Trophoblast cell (in vitro differentiated cells and primary cell): ENCODE measurements at regions not wholly inside any gene's neighbourhood (a gene's known extent, or its start where the extent isn't known, plus 50 kb on each side); places are given as distances from the start of the nearest gene placed in this dataset.

Source experiments
- DNase-seq, 2 donors: peaks; one replicate each; pipeline ENCODE4 v3.0.0-alpha.2; 2016
- H2AFZ ChIP-seq: 2 replicates; pipeline ENCODE4 v1.6.1; 2013; ENCODE audit warnings: low read length, moderate library complexity, mild to moderate bottlenecking; ENCODE audit not compliant: insufficient read depth, poor library complexity
- H2AK5ac ChIP-seq: 2 replicates; pipeline ENCODE4 v1.6.1; 2013; ENCODE audit warnings: mild to moderate bottlenecking, low read length
- H2BK120ac ChIP-seq: 2 replicates; pipeline ENCODE4 v1.6.1; 2013; ENCODE audit warnings: low read length, mild to moderate bottlenecking, moderate library complexity; ENCODE audit not compliant: insufficient read depth, poor library complexity
- H2BK12ac ChIP-seq: 2 replicates; pipeline ENCODE4 v1.6.1; 2013; ENCODE audit warnings: mild to moderate bottlenecking, low read length, moderate library complexity
- H2BK5ac ChIP-seq: 2 replicates; pipeline ENCODE4 v1.6.1; 2013; ENCODE audit warnings: low read length, low read depth, moderate library complexity, mild to moderate bottlenecking; ENCODE audit not compliant: poor library complexity
- H3K14ac ChIP-seq: 2 replicates; pipeline ENCODE4 v1.6.1; 2013; ENCODE audit warnings: mild to moderate bottlenecking, low read length
- H3K18ac ChIP-seq: 2 replicates; pipeline ENCODE4 v1.6.1; 2013; ENCODE audit warnings: mild to moderate bottlenecking, low read length
- H3K23ac ChIP-seq: 2 replicates; pipeline ENCODE4 v1.6.1; 2013; ENCODE audit warnings: low read length
- H3K27ac ChIP-seq: 2 replicates; pipeline ENCODE4 v1.5.1; 2013; ENCODE audit warnings: low read depth, mild to moderate bottlenecking, inconsistent platforms, low read length, moderate library complexity
- H3K27me3 ChIP-seq: 2 replicates; pipeline ENCODE4 v1.6.1; 2013; ENCODE audit warnings: inconsistent platforms, mild to moderate bottlenecking, low read length, moderate library complexity; ENCODE audit not compliant: insufficient read depth
- H3K36me3 ChIP-seq, 2 experiments: 1 replicate in 1 of 2; 2 replicates in 1 of 2; pipeline ENCODE4 v1.6.1; 2013; ENCODE audit warnings: low read length in 2 of 2, mild to moderate bottlenecking in 2 of 2, moderate library complexity in 1 of 2; ENCODE audit not compliant: insufficient read depth in 2 of 2, control insufficient read depth in 1 of 2
- H3K4ac ChIP-seq: 2 replicates; pipeline ENCODE4 v1.6.1; 2013; ENCODE audit warnings: low read depth, mild to moderate bottlenecking, low read length, moderate library complexity
- H3K4me1 ChIP-seq, 2 experiments: 1 replicate in 1 of 2; 2 replicates in 1 of 2; pipeline ENCODE4 v1.6.1; 2013; ENCODE audit warnings: low read length in 2 of 2, mild to moderate bottlenecking in 2 of 2, moderate library complexity in 1 of 2; ENCODE audit not compliant: insufficient read depth in 2 of 2, control insufficient read depth in 1 of 2
- H3K4me2 ChIP-seq: 2 replicates; pipeline ENCODE4 v1.6.1; 2013; ENCODE audit warnings: inconsistent platforms, mild to moderate bottlenecking, low read length, moderate library complexity
- H3K4me3 ChIP-seq: 2 replicates; pipeline ENCODE4 v1.5.1; 2013; ENCODE audit warnings: mild to moderate bottlenecking, low read depth, low read length, inconsistent platforms
- H3K79me1 ChIP-seq: one replicate; pipeline ENCODE4 v1.6.1; 2013; ENCODE audit warnings: low read length
- H3K79me2 ChIP-seq: 2 replicates; pipeline ENCODE4 v1.6.1; 2013; ENCODE audit warnings: low read length, mild to moderate bottlenecking; ENCODE audit not compliant: control insufficient read depth, insufficient read depth, poor library complexity
- H3K9ac ChIP-seq: 2 replicates; pipeline ENCODE4 v1.6.1; 2013; ENCODE audit warnings: mild to moderate bottlenecking, low read length
- H3K9me3 ChIP-seq: 2 replicates; pipeline ENCODE4 v1.6.1; 2013; ENCODE audit warnings: low read depth, mild to moderate bottlenecking, control low read depth, inconsistent platforms, low read length; ENCODE audit not compliant: insufficient read depth
- H4K12ac ChIP-seq: 2 replicates; pipeline ENCODE4 v1.6.1; 2013; ENCODE audit warnings: low read depth, mild to moderate bottlenecking, low read length, moderate library complexity
- H4K8ac ChIP-seq: 2 replicates; pipeline ENCODE4 v1.6.1; 2013; ENCODE audit warnings: low read depth, mild to moderate bottlenecking, low read length, moderate library complexity
- H4K91ac ChIP-seq: one replicate; pipeline ENCODE4 v1.6.1; 2013; ENCODE audit warnings: low read depth, mild to moderate bottlenecking, low read length, moderate library complexity
- WGBS: extraction: QIAGEN DNeasy Blood & Tissue Kit; methylation state at CpG from one replicate; pipeline ENCODE4 v1.1.7; 2013; ENCODE audit warnings: missing lambda C conversion rate; ENCODE audit not compliant: insufficient read length, insufficient coverage; ENCODE audit errors: extremely low coverage; 5-methylcytosine and 5-hydroxymethylcytosine counted together

- no peak overlapping the region for H3K4ac ChIP-seq
These were observed 219.0 kb downstream of the BRD1 start for GRCh38 chr22:49608660-49609059.

DNA sequence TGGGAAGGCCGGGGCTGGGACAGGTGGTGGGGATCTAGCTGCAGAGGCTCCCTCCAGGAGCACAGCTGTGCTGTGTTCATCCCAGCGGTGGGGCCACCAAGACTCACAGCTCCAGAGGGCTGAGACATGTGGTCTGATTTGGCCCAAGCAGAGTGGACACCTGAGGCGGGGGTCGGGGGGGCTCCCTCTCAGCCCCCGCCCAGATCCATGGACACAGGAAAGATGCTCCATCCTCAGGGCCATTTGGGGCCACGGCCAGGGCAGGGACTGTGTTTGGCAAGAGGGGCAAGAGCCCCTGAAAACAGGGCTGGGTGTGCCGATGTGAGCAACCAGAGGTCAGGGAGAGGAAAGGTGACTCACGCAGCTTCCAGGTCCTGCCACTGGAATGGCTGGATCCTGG lies 219.4 kb downstream of the BRD1 start:
- Histone ChIP-seq H3K4me2 (no peak overlapping the region), H3K9ac (no peak overlapping the region), H4K12ac (no peak overlapping the region), H3K9me3 (peaks cover 7% of the 10 kb centered on the region), H3K14ac (no peak overlapping the region), H3K23ac (no peak overlapping the region), H2BK12ac (no peak overlapping the region), H3K27me3 (peaks cover 2% of the 10 kb centered on the region), H3K18ac (no peak overlapping the region), H2BK5ac (no peak overlapping the region), H3K4ac (no peak overlapping the region), H3K79me1 (no peaks in the 10 kb centered on the region), H3K4me1 (no peaks in the 10 kb centered on the region), H4K8ac (no peak overlapping the region), H3K4me3 (no peak overlapping the region), H2BK120ac (no peak overlapping the region), H3K79me2 (no peaks in the 10 kb centered on the region), H4K91ac (no peak overlapping the region), H2AK5ac (no peak overlapping the region), H3K27ac (no peak overlapping the region), H3K36me3 (no peaks in the 10 kb centered on the region), H2AFZ (no peak overlapping the region)
- WGBS = no CpG with 5 or more reads among the region's 8 CpGs
- DNase-seq = no peak

More at GRCh38 chr22:49608660-49609059, 219.0 kb downstream of the BRD1 start:
- H3K23ac ChIP-seq = no peak overlapping the region
- H3K14ac ChIP-seq = no peak overlapping the region
- H3K4me1 ChIP-seq = no peaks in the 10 kb centered on the region
- no peaks in the 10 kb centered on the region for H3K79me2 ChIP-seq
- no peak overlapping the region for H4K8ac ChIP-seq
- no peak overlapping the region for H4K91ac ChIP-seq
- no peak overlapping the region for H2BK120ac ChIP-seq
- H3K36me3 ChIP-seq = no peaks in the 10 kb centered on the region
- no peak overlapping the region for H3K9ac ChIP-seq
- DNase-seq = no peak
- no peak overlapping the region for H3K18ac ChIP-seq
- H3K27ac ChIP-seq = no peak overlapping the region
- no peak overlapping the region for H2AK5ac ChIP-seq
- no peak overlapping the region for H4K12ac ChIP-seq
- no peak overlapping the region for H3K4me2 ChIP-seq
- WGBS = no CpG with 5 or more reads among the region's 14 CpGs
- no peak overlapping the region for H3K4me3 ChIP-seq
- H3K79me1 ChIP-seq = no peaks in the 10 kb centered on the region
- peaks cover 2% of the 10 kb centered on the region for H3K27me3 ChIP-seq
- no peak overlapping the region for H2BK12ac ChIP-seq
- no peak overlapping the region for H2BK5ac ChIP-seq
- H2AFZ ChIP-seq = no peak overlapping the region
- H3K9me3 ChIP-seq = peaks cover 7% of the 10 kb centered on the region

DNA sequence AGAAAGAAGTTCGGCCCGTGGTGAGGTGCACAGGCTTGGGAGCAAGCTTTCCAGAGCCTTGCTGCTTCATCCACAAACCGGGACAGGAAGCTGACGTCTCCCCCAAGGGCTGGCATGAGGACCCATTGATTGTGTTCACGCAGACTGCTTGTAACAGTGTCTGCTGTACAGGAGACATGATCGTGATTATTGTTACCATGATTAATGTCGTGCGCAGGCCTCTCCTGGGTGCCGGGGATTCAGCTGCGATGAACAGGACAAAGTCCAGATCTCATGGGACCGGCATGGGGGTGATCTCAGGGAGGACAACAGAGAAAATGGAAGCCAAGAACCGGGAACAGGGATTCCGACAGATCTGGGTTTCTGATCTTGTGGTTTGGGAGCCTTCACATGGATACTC lies 219.9 kb downstream of the BRD1 start:
- Histone ChIP-seq H3K27ac (no peak overlapping the region), H3K36me3 (no peaks in the 10 kb centered on the region), H3K4me1 (no peaks in the 10 kb centered on the region), H4K8ac (no peak overlapping the region), H3K14ac (no peak overlapping the region), H3K9ac (no peak overlapping the region), H3K4ac (no peak overlapping the region), H2BK12ac (no peak overlapping the region), H4K12ac (no peak overlapping the region), H2BK5ac (no peak overlapping the region), H3K27me3 (peaks cover 2% of the 10 kb centered on the region), H2AK5ac (no peak overlapping the region), H3K18ac (no peak overlapping the region), H3K9me3 (peaks cover 3% of the 10 kb centered on the region), H3K79me2 (no peaks in the 10 kb centered on the region), H3K79me1 (no peaks in the 10 kb centered on the region), H4K91ac (no peak overlapping the region), H3K4me3 (no peak overlapping the region), H2BK120ac (no peak overlapping the region), H2AFZ (no peak overlapping the region), H3K23ac (no peak overlapping the region), H3K4me2 (no peak overlapping the region)
- DNase-seq = no peak
- WGBS = no CpG with 5 or more reads among the region's 13 CpGs

DNA sequence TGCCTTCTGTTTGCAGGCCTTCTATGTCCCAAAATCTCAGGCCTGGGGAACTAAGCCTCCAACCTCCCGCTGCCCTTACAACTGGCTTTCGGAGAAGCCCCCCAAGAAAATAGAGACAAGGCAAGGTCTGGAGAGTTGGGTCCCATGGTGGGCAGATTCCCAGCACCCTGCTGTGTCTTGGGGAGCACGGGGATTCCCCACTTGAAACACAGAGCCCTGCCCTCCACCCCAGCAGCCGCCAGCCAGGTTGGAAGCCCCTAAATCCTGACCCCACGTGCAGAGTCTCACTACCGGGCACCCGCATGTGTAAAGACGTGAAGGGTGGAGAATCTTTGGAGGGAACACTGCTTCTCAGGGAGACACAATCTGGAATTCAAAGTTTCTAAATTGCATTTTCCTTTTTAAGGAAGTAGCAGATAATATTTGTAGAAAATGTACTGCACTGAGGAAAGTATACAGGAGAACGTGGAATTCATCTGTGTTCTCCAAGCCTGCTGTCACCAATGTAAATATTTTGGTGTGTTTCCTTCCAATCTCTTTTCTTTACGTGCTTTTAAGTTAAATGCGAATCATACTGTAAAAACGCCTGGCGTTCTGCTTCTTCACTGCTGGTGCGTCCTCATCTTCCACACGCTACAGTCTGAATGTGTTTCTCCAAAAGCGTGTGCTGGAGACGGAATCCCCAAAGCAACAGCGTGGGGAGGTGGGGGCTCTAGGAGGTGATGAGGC lies 220.9 kb downstream of the BRD1 start:
- Histone ChIP-seq H3K4me3 (peak overlapping the region; percentile 53), H3K27ac (no peak overlapping the region), H3K18ac (no peak overlapping the region), H4K8ac (no peak overlapping the region), H4K91ac (no peak overlapping the region), H3K4me2 (no peak overlapping the region), H2AK5ac (no peak overlapping the region), H3K23ac (no peak overlapping the region), H3K79me2 (no peaks in the 10 kb centered on the region), H2BK12ac (no peak overlapping the region), H2BK120ac (no peak overlapping the region), H3K4ac (no peak overlapping the region), H2BK5ac (no peak overlapping the region), H3K4me1 (no peaks in the 10 kb centered on the region), H3K27me3 (peaks cover 2% of the 10 kb centered on the region), H3K14ac (no peak overlapping the region), H3K36me3 (no peaks in the 10 kb centered on the region), H3K79me1 (no peaks in the 10 kb centered on the region), H4K12ac (no peak overlapping the region), H3K9me3 (peaks cover 5% of the 10 kb centered on the region), H2AFZ (no peak overlapping the region), H3K9ac (no peak overlapping the region)
- WGBS = no CpG with 5 or more reads among the region's 18 CpGs
- DNase-seq = no peak
